NCI-H128 (cell line): ENCODE measurements at regions not wholly inside any gene's neighbourhood (a gene's known extent, or its start where the extent isn't known, plus 50 kb on each side); places are given as distances from the start of the nearest gene placed in this dataset.

Experiments
- DNase-seq: peaks from one replicate; lab custom pipeline; 2025; ENCODE audit not compliant: unreplicated experiment; lab: John Stamatoyannopoulos, UW

GRCh38 chr1:36612881-36613280 is 130.2 kb upstream of the CSF3R start:
- DNase-seq = no peak

- no peak for DNase-seq
Observed at GRCh38 chr1:36612121-36612520, 129.4 kb upstream of the CSF3R start.

GRCh38 chr1:36609241-36610027 is 126.7 kb upstream of the CSF3R start:
- peak; percentile 70 for DNase-seq

GRCh38 chr1:36608272-36608671 is 125.6 kb upstream of the CSF3R start:
- DNase-seq = no peak

- no peak for DNase-seq
Observed at GRCh38 chr1:36607263-36607651, 124.5 kb upstream of the CSF3R start.

GRCh38 chr1:36606641-36607262 is 124.0 kb upstream of the CSF3R start:
- no peak for DNase-seq

- DNase-seq = no peak
Observed at GRCh38 chr1:36605942-36606640, 123.4 kb upstream of the CSF3R start.

GRCh38 chr1:36603461-36603860 is 120.7 kb upstream of the CSF3R start:
- no peak for DNase-seq

GRCh38 chr1:36602184-36602583 is 119.5 kb upstream of the CSF3R start:
- DNase-seq = no peak

GRCh38 chr1:36599828-36600227 is 117.1 kb upstream of the CSF3R start:
- no peak for DNase-seq

GRCh38 chr1:36597514-36597913 is 114.8 kb upstream of the CSF3R start:
- DNase-seq = no peak

- no peak for DNase-seq
Observed at GRCh38 chr1:36595921-36596320, 113.2 kb upstream of the CSF3R start.

- DNase-seq = no peak
Observed at GRCh38 chr1:36595349-36595748, 112.6 kb upstream of the CSF3R start.

- DNase-seq = no peak
Observed at GRCh38 chr1:36594023-36594422, 111.3 kb upstream of the CSF3R start.

GRCh38 chr1:36591278-36591677 is 108.6 kb upstream of the CSF3R start:
- no peak for DNase-seq

GRCh38 chr1:36590771-36591170 is 108.1 kb upstream of the CSF3R start:
- DNase-seq = no peak

- DNase-seq = no peak
Observed at GRCh38 chr1:36590264-36590663, 107.6 kb upstream of the CSF3R start.

- DNase-seq = no peak
Observed at GRCh38 chr1:36588972-36589371, 106.3 kb upstream of the CSF3R start.

- DNase-seq = no peak
Observed at GRCh38 chr1:36585569-36586548, 103.1 kb upstream of the CSF3R start.

GRCh38 chr1:36584874-36585453 is 102.3 kb upstream of the CSF3R start:
- no peak for DNase-seq
